Fibroblast of peridontal ligament (primary cell): ENCODE measurements at regions not wholly inside any gene's neighbourhood (a gene's known extent, or its start where the extent isn't known, plus 50 kb on each side); places are given as distances from the start of the nearest gene placed in this dataset.

Experiments
- DNase-seq: peaks from one replicate; pipeline ENCODE4 v3.0.0-alpha.2; 2010; ENCODE audit errors: extremely low read depth

DNA sequence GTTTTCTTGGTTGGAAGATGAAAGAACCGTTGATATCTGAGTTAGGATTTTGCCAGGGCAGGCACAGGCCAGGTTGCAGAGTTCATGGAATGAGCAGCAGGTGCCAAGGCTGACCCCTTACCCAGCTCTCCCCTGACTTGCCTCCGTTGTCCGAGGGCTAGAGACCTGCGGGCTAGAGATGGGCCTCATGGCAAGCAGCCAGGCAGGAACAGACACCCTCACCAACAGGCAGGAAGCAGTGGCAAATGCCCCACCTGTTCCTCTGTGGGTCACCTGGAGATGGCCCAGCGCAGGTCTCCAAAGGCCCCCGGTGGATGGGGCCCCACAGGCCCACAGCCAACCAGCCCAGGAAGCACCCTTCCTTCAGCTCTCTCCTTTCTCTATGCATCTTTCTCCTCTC is 186.7 kb upstream of the PMEPA1 start:
- no peak for DNase-seq

DNA sequence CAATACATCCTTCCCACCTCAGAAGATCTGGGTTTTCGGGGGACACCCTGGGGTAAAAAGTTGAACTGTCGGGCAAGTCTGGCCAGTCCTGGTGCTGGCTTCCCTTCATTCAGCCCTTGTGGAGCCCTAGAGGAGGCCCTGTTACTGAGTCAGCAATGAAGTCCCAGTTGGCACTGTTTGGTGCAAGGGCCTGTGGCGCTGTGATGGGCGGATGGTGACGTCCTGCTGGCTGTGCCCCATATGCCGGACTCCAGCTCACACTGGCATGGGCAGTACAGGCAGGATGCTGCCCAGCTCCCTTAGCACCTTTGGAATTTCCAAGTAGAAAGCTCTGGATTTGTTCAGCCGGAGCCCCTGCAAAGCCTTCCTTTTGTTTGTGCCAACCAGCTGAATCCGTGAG is 186.2 kb upstream of the PMEPA1 start:
- DNase-seq: no peak

DNA sequence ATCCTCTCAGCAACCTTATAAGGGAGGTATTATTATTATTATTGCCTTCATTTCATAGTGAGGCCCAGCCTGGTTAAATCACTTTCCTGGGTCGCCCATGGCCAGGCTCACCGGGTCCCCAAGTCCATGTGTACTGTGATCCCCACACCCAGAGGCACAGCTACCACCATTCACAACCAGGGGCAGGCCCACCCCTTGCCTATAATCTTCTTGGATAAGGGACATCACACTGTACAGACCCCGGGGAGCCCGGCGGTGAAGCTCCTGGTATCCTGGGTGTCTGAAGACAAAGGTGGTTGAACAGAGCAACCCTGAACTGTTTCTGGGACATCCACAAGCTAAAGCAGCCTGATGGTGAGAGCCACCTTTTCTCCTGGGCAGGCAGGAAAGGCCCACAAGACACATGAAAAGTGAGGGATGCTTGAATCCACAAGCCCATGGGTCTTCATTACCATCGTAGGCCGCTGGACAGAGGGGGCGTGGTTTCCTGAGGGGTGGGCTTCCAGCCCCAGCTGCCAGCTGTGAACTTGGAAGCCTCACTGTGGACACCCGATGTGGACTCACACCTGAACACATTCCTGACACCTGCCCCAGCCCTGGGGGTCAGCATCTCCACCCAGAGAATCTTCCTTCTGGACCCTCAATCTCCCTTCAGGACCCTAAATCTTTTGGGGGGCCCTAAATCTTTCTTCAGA is 185.5 kb upstream of the PMEPA1 start:
- DNase-seq: no peak

DNA sequence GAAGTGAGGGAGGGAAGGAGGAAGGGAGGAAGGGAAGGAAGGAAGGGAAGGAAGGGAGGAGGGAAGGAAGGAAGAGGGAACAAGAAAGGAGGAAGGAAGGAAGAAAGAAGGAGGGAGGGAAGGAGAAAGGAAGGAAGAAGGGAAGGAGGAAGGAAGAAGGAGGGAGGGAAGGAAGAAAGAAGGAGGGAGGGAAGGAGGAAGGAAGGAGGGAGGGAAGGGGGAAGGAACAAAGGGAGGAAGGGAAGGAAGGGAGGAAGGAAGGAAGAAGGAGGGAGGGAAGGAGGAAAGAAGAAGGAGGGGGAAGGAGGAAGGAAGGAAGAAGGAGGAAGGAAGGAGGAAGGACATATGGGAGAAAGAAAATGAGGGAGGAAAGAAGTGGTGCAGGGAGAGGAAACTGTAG is 184.7 kb upstream of the PMEPA1 start:
- no peak for DNase-seq

- no peak for DNase-seq
Observed at GRCh38 chr20:57894096-57894495, 184.3 kb upstream of the PMEPA1 start.

DNA sequence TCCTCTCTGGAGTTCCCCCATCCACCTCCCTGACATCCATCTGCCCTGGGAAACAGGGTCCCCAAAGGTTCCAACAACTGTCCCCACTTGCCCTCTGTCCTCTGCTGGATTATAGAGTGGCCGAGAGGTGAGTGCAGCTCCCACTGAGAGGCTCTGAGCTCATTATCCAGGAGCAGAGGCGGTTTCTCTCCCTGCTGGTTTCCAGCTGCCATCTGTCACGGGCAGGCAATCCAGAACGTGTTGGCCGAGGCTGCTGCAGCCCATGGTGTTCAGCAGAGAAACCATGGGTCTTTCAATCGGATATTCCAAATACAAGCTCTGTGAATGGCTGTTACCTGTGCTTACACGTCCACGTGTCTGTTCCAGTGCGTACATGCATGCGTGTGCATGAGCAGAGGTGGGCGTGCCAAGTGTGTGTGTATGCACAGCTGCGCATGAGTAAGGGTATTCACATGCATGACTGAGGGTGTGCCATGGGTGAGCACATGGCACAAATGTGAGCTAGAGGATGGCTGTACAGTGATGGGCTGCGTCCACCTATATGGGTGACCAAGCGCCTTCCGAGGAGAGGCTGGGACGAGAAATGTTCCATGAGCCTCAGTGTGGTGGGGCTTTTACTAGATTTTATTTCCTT is 183.7 kb upstream of the PMEPA1 start:
- no peak for DNase-seq

GRCh38 chr20:57892471-57892870 is 182.7 kb upstream of the PMEPA1 start:
- no peak for DNase-seq

DNA sequence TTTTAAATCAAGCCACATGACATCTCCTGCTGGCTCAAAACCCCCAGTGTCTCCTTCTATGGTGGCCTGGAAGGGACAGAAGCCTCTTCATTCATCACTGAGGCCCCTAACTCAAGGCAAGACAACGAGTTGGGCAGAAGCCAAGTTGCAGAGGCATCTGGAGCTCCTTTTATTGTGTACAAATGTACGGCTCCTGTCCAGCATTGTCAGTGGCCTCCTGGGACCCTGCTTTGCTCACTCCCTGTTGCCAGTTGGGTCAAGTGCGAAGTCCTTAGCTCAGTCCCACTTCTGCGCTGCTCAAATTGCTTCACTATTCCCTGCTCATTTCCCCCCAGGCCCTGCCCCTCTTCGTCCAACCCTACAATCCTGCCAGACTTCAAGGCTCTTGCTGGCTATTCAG is 181.2 kb upstream of the PMEPA1 start:
- no peak for DNase-seq

DNA sequence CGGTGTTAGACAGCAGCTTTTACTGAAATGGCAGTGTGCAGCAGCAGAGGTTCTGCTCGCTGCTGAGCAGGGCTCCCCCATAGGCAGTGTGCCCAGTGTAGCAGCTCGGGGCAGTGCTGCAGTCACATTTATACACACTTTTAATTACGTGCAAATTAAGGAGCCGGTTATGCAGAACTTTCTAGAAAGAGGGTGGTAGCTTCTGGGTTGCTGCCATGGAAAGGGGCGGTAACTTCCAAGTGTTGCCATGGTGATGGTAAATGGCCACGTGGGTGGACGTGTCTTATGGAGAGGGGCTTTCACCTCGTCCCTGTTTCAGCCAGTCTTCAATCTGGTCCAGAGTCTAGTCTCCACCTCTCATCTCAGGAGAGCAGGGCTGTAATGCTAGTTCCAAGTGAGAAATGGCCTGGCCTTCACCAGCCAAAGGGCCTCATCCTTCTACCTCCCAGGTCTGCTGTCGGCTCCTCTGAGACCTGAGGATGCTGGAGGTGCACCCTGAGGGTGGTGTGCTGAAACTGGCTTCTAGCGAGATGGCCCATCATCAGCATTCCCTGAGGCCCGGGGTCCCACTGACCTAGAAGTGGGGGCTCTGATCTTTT is 180.5 kb upstream of the PMEPA1 start:
- DNase-seq: no peak

- no peak for DNase-seq
Observed at GRCh38 chr20:57888591-57888990, 178.8 kb upstream of the PMEPA1 start.

DNA sequence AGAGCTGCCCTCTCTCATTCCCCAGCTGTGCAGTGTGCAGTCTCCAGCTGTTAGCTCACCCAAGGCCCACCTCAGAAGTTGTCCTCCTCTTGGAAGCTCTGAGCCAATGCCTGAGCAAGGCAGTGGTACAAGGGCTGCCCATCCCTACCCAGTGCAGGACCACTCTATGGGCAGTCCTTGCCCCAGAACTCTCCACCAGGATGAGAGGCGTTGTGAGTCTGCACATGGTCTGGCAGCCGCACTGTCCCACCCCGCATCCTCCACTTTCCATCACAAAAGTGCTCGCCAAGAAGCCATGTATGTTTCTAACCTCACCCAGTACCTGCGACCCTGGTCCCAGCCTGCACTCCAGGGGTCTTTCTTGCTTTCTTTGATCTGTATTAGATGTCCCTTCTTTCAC is 175.1 kb upstream of the PMEPA1 start:
- DNase-seq: no peak

GRCh38 chr20:57883761-57884160 is 173.9 kb upstream of the PMEPA1 start:
- DNase-seq: no peak

- no peak for DNase-seq
Observed at GRCh38 chr20:57883224-57883623, 173.4 kb upstream of the PMEPA1 start.

DNA sequence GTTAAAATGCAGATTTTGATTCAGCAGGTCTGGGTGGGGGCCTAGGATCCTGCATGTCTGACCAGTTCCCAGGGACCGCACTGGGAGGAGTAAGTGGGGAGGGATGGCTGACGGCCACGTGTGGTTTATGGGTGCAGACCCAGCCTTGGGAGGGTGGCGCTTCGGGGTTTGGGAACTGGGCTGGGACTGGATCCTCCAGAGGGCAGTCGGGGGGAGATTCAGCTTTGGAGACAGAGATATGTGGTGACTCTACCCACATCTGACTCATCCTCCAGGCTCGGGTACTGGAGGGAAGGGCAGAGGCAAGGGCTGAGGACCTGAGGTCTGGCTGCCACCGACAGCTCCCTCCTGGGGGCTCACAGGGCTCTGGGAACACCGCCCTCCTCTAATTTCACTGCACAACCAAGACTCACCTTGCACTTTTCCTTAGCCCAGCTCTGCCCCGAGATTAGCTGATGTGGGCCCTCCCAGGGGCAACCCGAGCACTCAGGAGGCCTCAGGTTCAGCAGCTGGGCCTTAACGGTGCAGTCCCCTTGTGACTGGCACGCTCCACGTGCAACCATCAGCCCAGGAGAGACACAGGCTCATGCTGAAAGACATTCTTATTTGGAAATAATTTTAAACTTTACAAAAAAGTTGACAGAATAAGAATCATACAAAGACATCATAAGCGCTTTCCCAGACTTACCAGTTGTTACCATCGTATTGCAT is 172.8 kb upstream of the PMEPA1 start:
- peak; percentile 11 for DNase-seq

GRCh38 chr20:57881466-57882385 is 171.9 kb upstream of the PMEPA1 start:
- peak; percentile 20 for DNase-seq

GRCh38 chr20:57880571-57880892 is 170.7 kb upstream of the PMEPA1 start:
- no peak for DNase-seq

- peak; percentile 96 for DNase-seq
Observed at GRCh38 chr20:57879779-57880570, 170.2 kb upstream of the PMEPA1 start.

DNA sequence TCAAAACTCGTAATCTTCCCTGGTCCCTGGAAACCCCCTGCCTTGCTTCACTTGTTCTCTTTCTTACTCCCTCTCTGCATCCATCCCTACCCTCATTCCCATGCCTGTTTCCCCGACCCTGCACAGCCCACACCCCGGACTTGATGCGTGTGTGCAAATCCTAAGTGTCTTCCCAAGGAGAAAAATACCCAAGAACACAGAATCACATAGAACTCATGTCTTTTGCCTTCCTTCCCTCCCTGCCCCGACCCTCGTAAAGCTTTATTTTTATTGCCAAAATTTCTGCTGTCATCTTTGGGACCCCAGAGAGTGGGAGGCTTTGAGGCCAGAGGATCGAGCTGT is 169.6 kb upstream of the PMEPA1 start:
- DNase-seq: no peak

- no peak for DNase-seq
Observed at GRCh38 chr20:57878786-57879424, 169.1 kb upstream of the PMEPA1 start.

GRCh38 chr20:57877995-57878394 is 168.2 kb upstream of the PMEPA1 start:
- no peak for DNase-seq
